SIG-M5 treated with dmso at 0.1 percent for 504 hours (cell line): ENCODE measurements at regions not wholly inside any gene's neighbourhood (a gene's known extent, or its start where the extent isn't known, plus 50 kb on each side); places are given as distances from the start of the nearest gene placed in this dataset.
"Not testable (repeated sequence)": the region's sequence is repeated elsewhere in the genome, so short reads cannot be mapped to it uniquely, and the experiment has no call there.

Source experiments
- DNase-seq: peaks from one replicate; lab custom pipeline; 2025; ENCODE audit not compliant: unreplicated experiment; lab: John Stamatoyannopoulos, UW

GRCh38 chr18:15005313-15006130, 257.6 kb downstream of the ANKRD30B start:
- DNase-seq, result no peak

- not testable (repeated sequence) for DNase-seq
Measured at GRCh38 chr18:15006616-15007015, 258.6 kb downstream of the ANKRD30B start.

DNA sequence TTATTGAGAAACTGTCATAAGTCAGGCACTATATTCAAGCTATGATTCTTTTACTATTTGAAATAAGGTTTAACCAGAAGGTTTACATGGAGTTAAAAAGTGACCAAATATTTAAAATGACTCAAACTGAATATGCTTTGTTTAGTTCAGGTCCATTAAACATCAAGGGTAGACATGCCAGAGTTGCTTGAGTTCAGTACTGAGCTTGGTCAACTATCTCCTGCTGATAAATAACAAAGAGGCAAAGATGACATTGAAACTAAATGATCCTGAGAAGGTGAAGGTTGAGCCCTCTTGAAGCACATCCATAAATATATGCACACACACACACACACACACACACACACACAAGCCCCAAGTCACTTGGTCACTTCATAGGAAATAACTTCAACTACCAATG, 278.1 kb downstream of the ANKRD30B start:
- not testable (repeated sequence) for DNase-seq

DNA sequence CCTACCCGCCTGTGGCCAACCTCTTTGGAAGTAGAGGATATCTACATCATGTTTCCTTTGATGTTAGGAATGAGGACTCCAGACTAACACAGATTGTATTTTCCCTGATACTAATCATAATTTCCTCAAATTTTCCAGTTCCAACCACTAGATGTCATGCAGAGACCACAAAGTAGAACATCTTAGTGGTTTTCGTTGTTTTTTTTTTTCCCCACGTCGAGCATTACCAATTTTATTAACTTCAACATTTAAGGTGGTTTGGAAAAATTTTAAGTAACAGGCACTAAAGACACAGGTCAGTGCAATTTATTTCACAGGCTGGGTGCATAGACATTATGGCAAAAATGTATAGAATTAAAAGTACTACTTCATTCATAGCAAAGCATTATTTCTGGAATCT, 280.1 kb downstream of the ANKRD30B start:
- not testable (repeated sequence) for DNase-seq

DNA sequence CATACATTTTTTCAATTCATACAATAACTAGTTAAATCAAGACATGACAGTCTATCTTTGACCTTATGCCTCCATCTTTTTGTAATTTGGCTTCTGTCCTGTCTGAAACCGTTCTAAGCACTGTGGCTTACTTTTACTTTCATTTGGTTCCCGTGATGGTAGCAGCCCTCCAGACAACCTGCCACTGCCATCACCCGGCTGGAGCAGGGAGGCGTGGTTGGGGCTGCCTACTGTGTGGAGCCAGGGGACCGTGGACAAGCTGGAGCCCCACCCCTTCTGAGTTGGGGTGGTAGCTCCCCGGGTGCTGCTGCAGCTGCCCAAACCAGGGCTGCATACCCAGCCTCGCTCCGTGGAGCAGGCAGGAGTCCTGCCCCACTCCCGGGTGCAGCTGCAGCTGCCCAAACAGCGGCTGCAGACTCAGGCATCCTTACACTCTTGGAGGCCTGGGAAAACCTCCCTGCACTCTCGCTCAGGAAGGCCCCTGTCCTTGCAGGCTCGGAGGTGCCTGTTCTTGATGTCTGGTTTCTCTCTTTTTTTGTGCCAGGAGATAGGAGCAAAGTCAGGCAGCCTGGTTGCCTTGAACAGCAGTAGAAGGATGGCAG, 312.4 kb downstream of the ANKRD30B start:
- not testable (repeated sequence) for DNase-seq

- DNase-seq, result not testable (repeated sequence)
Measured at GRCh38 chr18:15061289-15061896, 313.4 kb downstream of the ANKRD30B start.

GRCh38 chr18:15066434-15066833, 318.5 kb downstream of the ANKRD30B start:
- not testable (repeated sequence) for DNase-seq

DNA sequence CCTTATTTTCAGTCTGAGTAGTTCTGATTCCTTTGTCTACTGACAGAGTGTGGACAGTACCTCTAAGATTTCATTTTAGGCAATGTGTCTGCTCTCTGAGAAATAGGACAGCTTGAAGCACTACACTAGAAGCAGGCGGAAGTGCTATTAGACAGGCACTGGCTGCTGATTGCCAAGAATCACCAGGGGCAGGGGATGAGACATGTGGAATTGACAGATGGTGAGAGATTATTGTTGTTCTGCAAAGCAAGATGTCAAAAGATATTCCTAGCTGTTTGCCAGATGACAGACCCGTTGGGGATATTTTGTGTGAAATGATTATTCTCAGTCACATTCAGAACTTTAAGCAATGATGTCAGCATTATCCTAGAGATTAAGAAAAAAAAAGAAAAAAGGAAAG, 323.3 kb downstream of the ANKRD30B start:
- DNase-seq, result not testable (repeated sequence)
